GM18870 (cell line): ENCODE measurements at regions not wholly inside any gene's neighbourhood (a gene's known extent, or its start where the extent isn't known, plus 50 kb on each side); places are given as distances from the start of the nearest gene placed in this dataset.

Experiments used
- ATAC-seq: cut with Tn5 transposase; IDR thresholded peaks from one replicate; pipeline ENCODE4 v1.9.1; 2021; ENCODE audit warnings: moderate library complexity; ENCODE audit not compliant: unreplicated experiment

GRCh38 chr18:51692612-51693011 is 495.1 kb upstream of the MEX3C start:
- ATAC-seq, result no peak

DNA sequence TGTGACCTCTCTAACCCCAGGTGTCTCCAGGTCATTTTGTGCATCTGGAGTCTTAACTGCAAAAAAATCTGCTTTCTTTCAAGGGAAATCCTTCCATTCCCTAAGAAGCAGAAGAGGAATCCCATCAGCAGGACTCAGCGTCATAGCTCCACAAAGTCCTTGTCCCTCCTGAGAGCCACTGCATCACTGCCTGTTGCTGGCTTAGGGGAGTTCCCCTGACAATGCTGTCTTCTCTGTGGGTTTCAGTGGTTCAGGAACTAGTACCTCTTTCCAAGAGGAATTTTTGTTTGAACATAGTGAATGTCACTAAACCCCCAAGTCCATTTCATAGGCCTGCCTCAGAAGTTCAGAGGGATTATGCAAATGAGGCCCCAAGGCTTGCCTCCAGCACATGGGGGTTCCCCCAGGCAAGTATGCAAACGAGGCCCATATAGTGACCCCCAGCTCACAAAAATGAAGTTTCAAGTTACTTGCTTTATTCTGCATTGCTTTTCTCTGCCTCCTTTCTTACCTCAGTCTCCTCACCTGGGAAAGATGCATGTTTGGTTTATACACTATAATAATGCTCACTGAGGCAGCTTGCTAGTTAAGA is 513.9 kb upstream of the MEX3C start:
- ATAC-seq, result peak; percentile 72

DNA sequence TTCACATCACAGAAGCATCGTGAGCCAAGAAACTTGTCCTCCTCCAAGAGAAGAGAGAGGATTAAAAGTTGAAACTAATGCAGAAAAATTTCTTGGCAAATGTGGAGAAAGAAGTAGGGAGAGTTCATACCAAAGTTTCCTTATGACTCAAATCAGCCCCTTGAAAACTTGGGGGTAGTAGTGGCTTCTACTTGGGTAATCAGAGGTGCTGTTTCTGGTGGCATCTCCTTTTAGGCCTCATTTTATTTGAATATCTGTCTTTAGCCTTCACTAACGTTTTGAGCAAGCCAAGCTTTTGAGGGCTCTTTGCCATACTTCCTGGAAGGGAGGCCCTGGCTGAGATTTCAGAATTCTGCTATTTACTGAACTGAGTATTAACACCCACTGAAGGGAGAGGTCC is 515.3 kb upstream of the MEX3C start:
- no peak for ATAC-seq

GRCh38 chr18:51716277-51716676 is 518.8 kb upstream of the MEX3C start:
- peak; percentile 44 for ATAC-seq

GRCh38 chr18:51721388-51721787 is 523.9 kb upstream of the MEX3C start:
- ATAC-seq, result no peak

GRCh38 chr18:51721996-51722395 is 524.5 kb upstream of the MEX3C start:
- no peak for ATAC-seq

DNA sequence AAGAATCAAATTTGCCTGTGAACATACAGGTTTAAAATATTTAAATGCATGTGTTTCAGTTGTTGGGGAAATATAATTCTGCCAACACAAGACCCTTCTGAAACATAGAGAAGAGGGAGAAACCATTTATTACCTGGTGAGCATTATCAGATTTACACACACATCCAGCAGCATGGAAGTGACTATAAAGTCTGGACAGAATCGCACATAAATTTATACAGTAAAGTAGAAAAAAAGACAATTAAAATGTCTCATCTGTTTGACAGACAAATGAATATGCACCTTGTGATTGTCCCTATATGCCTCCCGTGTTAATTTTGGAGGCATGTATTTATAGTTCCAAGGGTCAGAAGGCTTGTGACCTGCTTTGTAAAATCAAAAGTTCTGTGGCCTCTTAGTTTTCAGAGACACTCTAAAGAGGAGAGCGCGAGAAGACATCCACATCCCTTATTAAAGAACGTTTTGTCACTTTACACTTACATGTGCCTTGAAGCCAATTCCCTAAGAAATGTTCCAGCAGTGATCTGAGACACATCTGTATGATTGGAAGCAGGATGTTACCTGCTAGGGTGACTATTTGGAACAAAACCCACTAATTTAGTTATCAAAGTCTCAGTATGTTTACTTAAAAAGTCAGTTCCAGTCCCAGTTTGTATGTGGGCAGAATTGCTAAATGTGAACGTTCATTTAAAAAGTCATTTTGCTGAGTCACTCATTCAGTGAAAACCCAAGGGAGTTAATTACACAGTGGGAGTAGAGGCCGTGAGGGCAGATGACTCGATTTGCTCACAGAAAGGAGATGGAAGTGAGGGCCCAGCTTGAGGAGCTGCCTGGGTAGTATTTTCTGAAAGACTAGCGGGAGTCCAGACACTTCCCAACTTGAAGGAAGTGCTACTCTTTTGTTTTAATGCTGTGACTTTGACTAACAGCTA is 527.6 kb upstream of the MEX3C start:
- no peak for ATAC-seq

- peak; percentile 30 for ATAC-seq
Measured at GRCh38 chr18:51726614-51727013, 529.1 kb upstream of the MEX3C start.

- ATAC-seq, result peak; percentile 69
Measured at GRCh38 chr18:51727780-51728179, 530.3 kb upstream of the MEX3C start.

- no peak for ATAC-seq
Measured at GRCh38 chr18:51731070-51731469, 533.6 kb upstream of the MEX3C start.

DNA sequence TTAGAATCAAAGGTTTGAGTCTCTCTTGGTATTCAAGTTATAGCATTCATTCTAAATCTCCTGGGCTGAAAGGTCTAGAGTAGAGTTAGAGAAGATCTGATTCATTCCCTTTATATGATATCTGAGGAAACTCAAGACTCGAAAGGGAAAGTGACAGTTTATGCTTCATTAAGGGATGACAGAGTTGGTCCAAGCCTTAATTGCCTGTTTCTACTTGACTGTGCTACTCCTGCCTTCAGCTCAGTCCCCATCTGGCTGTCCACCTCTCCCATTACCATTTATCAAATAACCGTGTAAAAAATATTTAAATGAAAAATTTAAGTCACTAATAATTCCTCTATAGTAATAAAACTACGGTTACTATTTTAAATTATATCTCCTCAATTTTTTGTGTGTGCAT is 537.1 kb upstream of the MEX3C start:
- ATAC-seq, result no peak

- peak; percentile 94 for ATAC-seq
Measured at GRCh38 chr18:51739044-51739666, 541.7 kb upstream of the MEX3C start.

GRCh38 chr18:51751901-51752300 is 554.4 kb upstream of the MEX3C start:
- ATAC-seq, result peak; percentile 81

DNA sequence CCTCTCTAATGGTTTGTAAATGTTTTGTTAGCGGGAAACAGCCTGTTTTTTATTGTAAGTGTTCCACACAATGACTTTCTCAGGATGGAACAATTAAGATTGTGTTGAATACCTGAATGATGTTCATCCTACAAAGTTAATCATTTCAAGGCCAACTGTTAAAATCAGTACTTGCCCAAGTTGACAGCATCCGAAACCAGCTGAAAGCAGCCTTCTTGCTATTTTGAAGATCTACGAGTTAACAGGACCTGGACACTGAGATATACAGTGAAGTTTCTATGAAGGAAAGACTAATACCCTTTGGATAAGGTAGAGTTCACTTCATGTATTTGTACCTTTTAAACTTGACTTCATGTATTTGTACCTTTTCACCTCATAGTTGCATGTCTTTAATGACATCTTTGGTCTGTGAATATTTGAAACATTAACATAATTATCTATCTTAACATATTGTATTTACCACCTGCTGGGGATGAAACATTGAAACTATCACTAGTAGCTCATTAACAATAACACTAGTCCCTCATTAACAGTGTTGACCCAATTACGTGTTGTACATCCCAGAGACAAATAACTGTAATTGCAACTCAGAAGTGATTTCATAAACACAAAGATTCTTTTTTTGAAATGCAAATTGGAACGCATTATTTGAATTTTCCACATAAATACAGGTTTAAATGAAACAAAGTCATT is 556.0 kb upstream of the MEX3C start:
- ATAC-seq, result peak; percentile 43

- ATAC-seq, result no peak
Measured at GRCh38 chr18:51754566-51754965, 557.1 kb upstream of the MEX3C start.

DNA sequence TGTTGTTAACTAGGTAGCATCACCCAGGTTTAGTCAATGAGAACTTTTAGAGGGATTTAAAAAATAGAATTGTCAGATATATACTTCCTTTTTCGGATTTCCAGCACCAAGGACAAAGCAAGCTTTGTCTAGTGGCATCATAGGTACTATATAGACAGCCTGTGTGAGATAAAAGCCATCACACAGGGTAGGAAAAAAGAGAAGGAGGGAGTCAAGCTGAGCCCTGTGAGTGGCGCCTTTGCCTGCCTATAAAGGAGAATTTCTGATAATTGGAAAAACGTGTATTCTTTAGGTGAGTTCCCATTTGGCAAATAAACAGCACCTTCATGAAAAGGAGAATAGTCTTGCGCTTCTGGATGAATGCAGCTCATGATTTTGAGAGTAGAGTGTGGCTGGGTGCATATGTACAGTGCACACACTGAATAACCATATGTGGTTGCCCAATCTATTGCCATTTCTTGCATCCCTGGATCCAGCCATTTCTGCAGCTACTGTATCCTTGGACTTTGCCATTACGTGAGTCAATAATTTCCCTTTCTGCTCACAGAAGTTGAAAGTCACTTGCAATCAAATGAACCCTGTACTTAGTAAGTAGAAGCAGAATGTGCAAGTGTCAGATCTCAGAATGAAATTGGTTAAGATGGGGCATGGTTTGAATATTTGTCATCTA is 559.9 kb upstream of the MEX3C start:
- no peak for ATAC-seq

DNA sequence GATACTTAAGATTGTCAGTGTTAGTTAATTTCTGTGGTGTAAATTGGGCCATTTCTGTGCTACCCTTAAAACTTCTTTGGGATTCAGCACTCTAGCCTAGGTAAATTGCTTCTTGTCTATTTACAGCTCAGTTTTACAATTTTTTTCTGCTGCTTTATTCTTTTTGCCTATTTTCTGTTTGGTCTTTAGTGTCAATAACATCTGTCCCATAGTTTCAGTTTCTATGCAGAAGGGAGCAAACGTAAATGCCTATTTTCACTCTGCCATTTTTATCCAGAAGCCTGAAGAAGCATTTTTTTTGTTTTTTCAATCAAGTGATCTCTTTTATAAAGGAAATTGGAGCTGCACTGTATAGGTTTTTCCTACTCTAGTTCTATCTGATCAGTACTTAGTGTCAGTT is 564.9 kb upstream of the MEX3C start:
- no peak for ATAC-seq

DNA sequence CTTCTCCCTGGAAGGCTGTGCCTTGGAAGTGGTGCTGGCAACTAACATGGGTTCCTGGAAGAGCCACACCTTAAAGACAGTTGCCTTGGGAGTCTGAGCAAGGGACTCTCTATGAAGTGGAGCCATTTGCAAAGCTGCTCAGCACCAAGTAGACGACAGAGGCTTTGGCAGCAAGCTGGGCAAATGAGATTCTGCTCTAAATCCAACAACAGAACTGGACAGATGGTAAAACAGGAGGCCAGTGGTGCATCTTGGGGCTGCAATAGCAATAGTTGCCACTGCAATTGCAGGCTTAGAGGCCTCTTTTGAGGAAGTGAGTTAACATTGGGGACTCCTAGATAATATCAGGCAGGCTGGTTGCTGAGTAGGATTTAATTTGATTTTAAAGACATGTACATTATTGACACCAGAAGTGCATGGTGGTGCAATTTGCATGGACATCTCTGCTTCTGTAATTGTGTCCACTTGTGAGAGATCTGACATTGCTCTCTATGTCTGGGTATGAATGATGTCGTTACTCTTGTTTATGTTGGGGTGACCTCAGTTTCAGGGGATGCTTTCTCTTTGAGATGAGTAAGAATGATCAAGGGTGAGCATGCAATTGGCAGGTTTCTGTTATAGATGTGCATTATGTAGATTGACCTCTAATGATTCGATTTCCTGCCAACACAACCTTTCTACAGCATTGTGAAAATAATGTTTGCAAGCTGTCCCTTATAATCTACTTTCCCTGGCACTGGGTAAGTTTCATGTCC is 568.3 kb upstream of the MEX3C start:
- peak; percentile 59 for ATAC-seq

GRCh38 chr18:51767293-51767692 is 569.8 kb upstream of the MEX3C start:
- no peak for ATAC-seq

DNA sequence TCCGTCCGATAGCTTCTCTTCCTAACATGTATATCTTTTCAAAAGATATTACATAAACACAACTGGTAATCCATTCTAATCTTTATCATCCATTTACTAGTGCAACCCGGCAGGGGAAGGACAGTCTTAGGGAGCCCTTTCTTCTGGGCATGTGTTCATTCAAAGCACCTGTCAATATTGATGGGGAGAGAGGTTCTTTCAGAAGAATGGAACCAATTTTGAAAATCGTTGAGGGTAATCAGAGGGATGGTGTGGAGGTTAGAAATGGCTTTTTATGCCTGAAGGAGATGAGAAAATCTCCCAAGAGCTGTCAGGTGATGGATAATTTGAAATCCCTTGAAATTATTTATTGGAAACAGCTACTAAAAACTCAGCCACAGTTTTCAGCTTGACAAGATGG is 561.9 kb upstream of the DCC start:
- ATAC-seq, result no peak
